ENCODE measurements at regions not wholly inside any gene's neighbourhood (a gene's known extent, or its start where the extent isn't known, plus 50 kb on each side); places are given as distances from the start of the nearest gene placed in this dataset.

- peaks cover 3% of the 10 kb centered on the region for H3K9me3 Mint-ChIP-seq (ENCODE audit: low read depth)
- no peak overlapping the region for H3K27ac Mint-ChIP-seq
- no peak overlapping the region for H3K4me3 Mint-ChIP-seq (ENCODE audit: low read depth)
- H3K27me3 Mint-ChIP-seq = peaks cover 2% of the 10 kb centered on the region
- H3K4me1 Mint-ChIP-seq (ENCODE audit: low read depth) = no peaks in the 10 kb centered on the region
- no peak for DNase-seq (ENCODE audit: low spot score, unreplicated experiment)
- TF ChIP-seq, protein P1, sequence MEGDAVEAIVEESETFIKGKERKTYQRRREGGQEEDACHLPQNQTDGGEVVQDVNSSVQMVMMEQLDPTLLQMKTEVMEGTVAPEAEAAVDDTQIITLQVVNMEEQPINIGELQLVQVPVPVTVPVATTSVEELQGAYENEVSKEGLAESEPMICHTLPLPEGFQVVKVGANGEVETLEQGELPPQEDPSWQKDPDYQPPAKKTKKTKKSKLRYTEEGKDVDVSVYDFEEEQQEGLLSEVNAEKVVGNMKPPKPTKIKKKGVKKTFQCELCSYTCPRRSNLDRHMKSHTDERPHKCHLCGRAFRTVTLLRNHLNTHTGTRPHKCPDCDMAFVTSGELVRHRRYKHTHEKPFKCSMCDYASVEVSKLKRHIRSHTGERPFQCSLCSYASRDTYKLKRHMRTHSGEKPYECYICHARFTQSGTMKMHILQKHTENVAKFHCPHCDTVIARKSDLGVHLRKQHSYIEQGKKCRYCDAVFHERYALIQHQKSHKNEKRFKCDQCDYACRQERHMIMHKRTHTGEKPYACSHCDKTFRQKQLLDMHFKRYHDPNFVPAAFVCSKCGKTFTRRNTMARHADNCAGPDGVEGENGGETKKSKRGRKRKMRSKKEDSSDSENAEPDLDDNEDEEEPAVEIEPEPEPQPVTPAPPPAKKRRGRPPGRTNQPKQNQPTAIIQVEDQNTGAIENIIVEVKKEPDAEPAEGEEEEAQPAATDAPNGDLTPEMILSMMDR (IDR thresholded peaks at IDR 0.05; ENCODE audit: unreplicated experiment) = no peak
- no peaks in the 10 kb centered on the region for H3K36me3 Mint-ChIP-seq (ENCODE audit: insufficient read depth)
These were observed 149.8 kb upstream of the DUSP10 start for GRCh38 chr1:221891708-221892107.

DNA sequence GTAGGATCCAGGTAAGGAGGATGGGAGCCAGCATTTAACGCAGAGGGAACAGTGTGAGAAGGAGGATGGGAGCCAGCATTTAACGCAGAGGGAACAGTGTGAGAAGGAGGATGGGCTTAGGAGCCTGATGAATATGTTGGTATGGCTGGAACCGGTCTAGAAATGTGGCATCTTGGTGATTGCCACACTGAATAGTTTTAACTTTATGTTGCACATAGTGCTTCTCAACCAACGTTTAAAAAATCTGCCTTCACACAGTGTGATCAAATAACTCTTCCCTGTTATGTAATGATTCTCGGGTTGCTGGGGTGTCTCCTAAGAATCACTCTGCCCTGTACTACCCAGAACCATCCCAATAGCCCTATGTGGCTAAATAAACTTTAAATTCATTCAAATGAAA is 146.9 kb upstream of the DUSP10 start:
- Mint-ChIP-seq H3K9me3 (ENCODE audit: low read depth) (peaks cover 3% of the 10 kb centered on the region), H3K4me1 (ENCODE audit: low read depth) (no peaks in the 10 kb centered on the region), H3K36me3 (ENCODE audit: insufficient read depth) (no peaks in the 10 kb centered on the region), H3K27me3 (peaks cover 4% of the 10 kb centered on the region), H3K4me3 (ENCODE audit: low read depth) (no peak overlapping the region), H3K27ac (no peak overlapping the region)
- no peak for DNase-seq (ENCODE audit: low spot score, unreplicated experiment)
- TF ChIP-seq, protein P1 (IDR thresholded peaks at IDR 0.05; ENCODE audit: unreplicated experiment) = no peak

DNA sequence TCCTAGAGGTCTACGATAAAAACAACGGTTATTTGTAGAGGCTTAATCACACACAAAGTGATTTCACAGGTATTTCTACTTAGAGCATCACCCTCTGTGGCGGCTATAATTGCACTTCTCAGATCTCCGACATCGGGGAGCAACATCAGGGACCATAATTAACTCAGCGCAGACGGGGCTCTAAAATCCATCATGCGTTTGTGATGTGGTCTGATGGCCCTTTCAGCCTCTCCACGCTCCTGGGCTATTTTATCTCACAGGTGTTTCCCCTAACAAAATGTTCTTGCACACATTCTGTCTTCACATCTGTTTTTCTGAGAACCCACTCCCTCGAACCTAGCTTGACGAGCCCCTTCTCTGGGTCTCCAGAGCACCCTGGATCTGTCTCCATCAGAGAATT is 146.3 kb upstream of the DUSP10 start:
- no peaks in the 10 kb centered on the region for H3K36me3 Mint-ChIP-seq (ENCODE audit: insufficient read depth)
- no peak overlapping the region for H3K4me3 Mint-ChIP-seq (ENCODE audit: low read depth)
- TF ChIP-seq, protein P1 (IDR thresholded peaks at IDR 0.05; ENCODE audit: unreplicated experiment) = no peak
- peaks cover 4% of the 10 kb centered on the region for H3K27me3 Mint-ChIP-seq
- H3K9me3 Mint-ChIP-seq (ENCODE audit: low read depth) = peaks cover 3% of the 10 kb centered on the region
- H3K4me1 Mint-ChIP-seq (ENCODE audit: low read depth) = no peaks in the 10 kb centered on the region
- no peak overlapping the region for H3K27ac Mint-ChIP-seq
- no peak for DNase-seq (ENCODE audit: low spot score, unreplicated experiment)

- Mint-ChIP-seq H3K4me1 (ENCODE audit: low read depth) (no peaks in the 10 kb centered on the region), H3K27ac (no peak overlapping the region), H3K36me3 (ENCODE audit: insufficient read depth) (no peaks in the 10 kb centered on the region), H3K4me3 (ENCODE audit: low read depth) (no peak overlapping the region), H3K9me3 (ENCODE audit: low read depth) (no peaks in the 10 kb centered on the region), H3K27me3 (peaks cover 4% of the 10 kb centered on the region)
- TF ChIP-seq, protein P1 (IDR thresholded peaks at IDR 0.05; ENCODE audit: unreplicated experiment) = no peak
- no peak for DNase-seq (ENCODE audit: low spot score, unreplicated experiment)
These were observed 145.9 kb upstream of the DUSP10 start for GRCh38 chr1:221887758-221888157.

- DNase-seq (ENCODE audit: low spot score, unreplicated experiment) = no peak
- TF ChIP-seq, protein P1 (IDR thresholded peaks at IDR 0.05; ENCODE audit: unreplicated experiment) = no peak
- peaks cover 4% of the 10 kb centered on the region for H3K27me3 Mint-ChIP-seq
- H3K4me3 Mint-ChIP-seq (ENCODE audit: low read depth) = no peak overlapping the region
- H3K36me3 Mint-ChIP-seq (ENCODE audit: insufficient read depth) = no peaks in the 10 kb centered on the region
- H3K4me1 Mint-ChIP-seq (ENCODE audit: low read depth) = no peaks in the 10 kb centered on the region
- no peaks in the 10 kb centered on the region for H3K9me3 Mint-ChIP-seq (ENCODE audit: low read depth)
- no peak overlapping the region for H3K27ac Mint-ChIP-seq
These were observed 145.5 kb upstream of the DUSP10 start for GRCh38 chr1:221887415-221887746.
